H1 (cell line): ENCODE measurements at regions not wholly inside any gene's neighbourhood (a gene's known extent, or its start where the extent isn't known, plus 50 kb on each side); places are given as distances from the start of the nearest gene placed in this dataset.

Experiments
- CTCF ChIA-PET: fragments of 300-600 bp; sonication (Branson Sonifier 250); formaldehyde crosslinking; loops from one replicate; lab custom pipeline; 2021; ENCODE audit not compliant: partially characterized antibody; lab: Charles Lee
- POLR2A ChIA-PET: fragments of 300-600 bp; sonication (Branson Sonifier 250); formaldehyde crosslinking; loops from one replicate; lab custom pipeline; 2021; ENCODE audit warnings: inconsistent platforms; ENCODE audit not compliant: partially characterized antibody; lab: Charles Lee
- DNase-seq, 2 experiments: peaks; one replicate each; pipeline versions ENCODE4 v3.0.0 to v3.0.0-alpha.2; 2010 to 2022; ENCODE audit warnings: low spot score in 2 of 2, low read depth in 1 of 2, mixed read lengths in 1 of 2
- FAIRE-seq: peaks from 2 replicates; lab custom pipeline; 2011; peaks lifted over from hg19 to GRCh38; lab: Jason Lieb, UNC
- H2AFZ ChIP-seq: 2 replicates; pipeline ENCODE4 v1.8.1; 2012; ENCODE audit warnings: low read length, inconsistent platforms
- H2AK5ac ChIP-seq: 2 replicates; pipeline ENCODE4 v1.6.1; 2013; ENCODE audit warnings: low read depth, low read length
- H2BK120ac ChIP-seq: replicated peaks from 2 replicates; pipeline ENCODE3; 2013; ENCODE audit warnings: low read depth, low read length, inconsistent platforms
- H2BK12ac ChIP-seq: 2 replicates; pipeline ENCODE4 v1.6.1; 2013; ENCODE audit warnings: low read depth, low read length
- H2BK15ac ChIP-seq: 2 replicates; pipeline ENCODE4 v1.6.1; 2013; ENCODE audit warnings: low read length
- H2BK20ac ChIP-seq: 2 replicates; pipeline ENCODE4 v1.6.1; 2013; ENCODE audit warnings: low read length
- H2BK5ac ChIP-seq: 2 replicates; pipeline ENCODE4 v1.6.1; 2013; ENCODE audit warnings: low read depth, low read length
- H3K14ac ChIP-seq: 2 replicates; pipeline ENCODE4 v1.6.1; 2013; ENCODE audit warnings: inconsistent platforms; ENCODE audit not compliant: insufficient read length
- H3K18ac ChIP-seq: 2 replicates; pipeline ENCODE4 v1.6.1; 2013; ENCODE audit warnings: low read length; ENCODE audit errors: extremely low read depth
- H3K23ac ChIP-seq: 2 replicates; pipeline ENCODE4 v1.6.1; 2013; ENCODE audit warnings: inconsistent platforms; ENCODE audit not compliant: insufficient read length
- H3K23me2 ChIP-seq: 2 replicates; pipeline ENCODE4 v1.6.1; 2013; ENCODE audit warnings: low read depth, low read length
- H3K27ac ChIP-seq: 2 replicates; pipeline ENCODE4 v1.6.1; 2011; ENCODE audit warnings: low read depth, low read length, inconsistent platforms
- H3K27me3 ChIP-seq, 4 experiments: replicated peaks in 1 of 4; 1 replicate in 1 of 4; 2 replicates in 3 of 4; pipeline versions ENCODE4 v1.6.1 to v1.8.1; 2011 to 2013; ENCODE audit warnings: low read length in 3 of 4, mild to moderate bottlenecking in 3 of 4, inconsistent platforms in 2 of 4, mixed read lengths in 2 of 4, moderate library complexity in 1 of 4; ENCODE audit not compliant: control insufficient read depth in 3 of 4, insufficient read depth in 3 of 4; ENCODE audit errors: extremely low read depth in 1 of 4
- H3K36me3 ChIP-seq, 4 experiments: 2 replicates each; pipeline versions ENCODE4 v1.6.1 to v1.8.1; 2011 to 2013; ENCODE audit warnings: mild to moderate bottlenecking in 4 of 4, low read length in 3 of 4, moderate library complexity in 2 of 4, control low read depth in 1 of 4, inconsistent platforms in 1 of 4; ENCODE audit not compliant: insufficient read depth in 4 of 4, control insufficient read depth in 2 of 4
- H3K4ac ChIP-seq: replicated peaks from 2 replicates; pipeline ENCODE3; 2013; ENCODE audit warnings: low read length, low read depth, mixed read lengths, inconsistent platforms; ENCODE audit not compliant: insufficient read length
- H3K4me1 ChIP-seq, 4 experiments: replicated peaks in 1 of 4; 1 replicate in 1 of 4; 2 replicates in 3 of 4; pipeline versions ENCODE4 v1.6.1 to v1.8.1; 2011 to 2013; ENCODE audit warnings: low read length in 3 of 4, inconsistent platforms in 2 of 4, mixed read lengths in 1 of 4; ENCODE audit not compliant: insufficient read depth in 4 of 4, control insufficient read depth in 3 of 4
- H3K4me2 ChIP-seq, 2 experiments: 2 replicates each; pipeline versions ENCODE4 v1.6.1 to v1.8.1; 2011 to 2013; ENCODE audit warnings: low read depth in 2 of 2, low read length in 2 of 2, control low read depth in 1 of 2, inconsistent platforms in 1 of 2, mild to moderate bottlenecking in 1 of 2; ENCODE audit not compliant: insufficient read depth in 1 of 2
- H3K4me3 ChIP-seq, 4 experiments: fragments of 200-600, 300-600 bp in 1 of 4; sonication (generic), shearing (Covaris generic), sonication (Bioruptor Twin) in 1 of 4; 2 replicates each; pipeline versions ENCODE4 v1.5.1 to v1.8.1; 2011 to 2016; ENCODE audit warnings: low read length in 4 of 4, low read depth in 3 of 4, control low read depth in 2 of 4, inconsistent platforms in 2 of 4, mild to moderate bottlenecking in 2 of 4, mixed read lengths in 1 of 4, moderate library complexity in 1 of 4; ENCODE audit not compliant: insufficient read depth in 2 of 4; ENCODE audit errors: extremely low read depth in 1 of 4
- H3K56ac ChIP-seq: replicated peaks from 2 replicates; pipeline ENCODE3; 2013; ENCODE audit warnings: low read depth, mild to moderate bottlenecking, mixed read lengths, low read length, inconsistent platforms; ENCODE audit not compliant: insufficient read length
- H3K79me1 ChIP-seq: 2 replicates; pipeline ENCODE4 v1.6.1; 2013; ENCODE audit warnings: low read depth, low read length, control low read depth
- H3K79me2 ChIP-seq, 2 experiments: 2 replicates each; pipeline versions ENCODE4 v1.6.1 to v1.8.1; 2012 to 2013; ENCODE audit warnings: low read length in 2 of 2, mild to moderate bottlenecking in 2 of 2, inconsistent platforms in 1 of 2; ENCODE audit not compliant: insufficient read depth in 2 of 2, control insufficient read depth in 1 of 2
- H3K9ac ChIP-seq, 4 experiments: replicated peaks in 1 of 4; 1 replicate in 1 of 4; 2 replicates in 3 of 4; pipeline versions ENCODE4 v1.6.1 to v1.8.1; 2011 to 2013; ENCODE audit warnings: low read depth in 3 of 4, low read length in 3 of 4, control low read depth in 2 of 4, mild to moderate bottlenecking in 2 of 4, moderate library complexity in 2 of 4, inconsistent platforms in 1 of 4; ENCODE audit errors: extremely low read depth in 1 of 4
- H3K9me3 ChIP-seq, 2 experiments: 2 replicates each; pipeline versions ENCODE4 v1.6.1 to v1.8.1; 2012 to 2013; ENCODE audit warnings: mild to moderate bottlenecking in 2 of 2, moderate library complexity in 2 of 2, control low read depth in 1 of 2, inconsistent platforms in 1 of 2, low read depth in 1 of 2, low read length in 1 of 2, mixed read lengths in 1 of 2; ENCODE audit not compliant: insufficient read depth in 2 of 2
- H4K20me1 ChIP-seq, 2 experiments: replicated peaks in 1 of 2; 2 replicates each; pipeline versions ENCODE3 to v1.8.1; 2011 to 2013; ENCODE audit warnings: inconsistent platforms in 2 of 2, low read length in 2 of 2, mild to moderate bottlenecking in 1 of 2; ENCODE audit not compliant: insufficient read depth in 2 of 2, control insufficient read depth in 1 of 2
- H4K5ac ChIP-seq: 2 replicates; pipeline ENCODE4 v1.6.1; 2013; ENCODE audit warnings: low read length, low read depth, mixed read lengths, inconsistent platforms; ENCODE audit not compliant: insufficient read length
- H4K8ac ChIP-seq: 2 replicates; pipeline ENCODE4 v1.8.0; 2013; ENCODE audit warnings: mild to moderate bottlenecking, moderate library complexity, low read length, inconsistent platforms; ENCODE audit not compliant: insufficient read depth; ENCODE audit errors: extremely low read depth
- H4K91ac ChIP-seq: replicated peaks from 2 replicates; pipeline ENCODE3; 2013; ENCODE audit warnings: low read length, mixed read lengths, inconsistent platforms; ENCODE audit not compliant: insufficient read length
- CBX5 ChIP-seq: fragments of 300-800, 300-1000 bp; sonication (generic); IDR thresholded peaks from 2 replicates; pipeline ENCODE4 v1.7.1; 2016; ENCODE audit warnings: antibody characterized with exemption, low read length, low read depth
- CTBP2 ChIP-seq: IDR thresholded peaks from 2 replicates; pipeline ENCODE4 v1.7.0; 2011; ENCODE audit warnings: borderline replicate concordance, mild to moderate bottlenecking, moderate library complexity, mixed read lengths, low read length; ENCODE audit not compliant: insufficient read depth, insufficient read length
- FOSL1 ChIP-seq: IDR thresholded peaks from 2 replicates; pipeline ENCODE4 v1.6.1; 2011; ENCODE audit warnings: mild to moderate bottlenecking, low read depth, low read length, moderate library complexity; ENCODE audit not compliant: insufficient read depth
- RAD21 ChIP-seq, 2 experiments: IDR thresholded peaks in 1 of 2; conservative IDR thresholded peaks in 1 of 2; 2 replicates each; pipeline ENCODE4 v1.6.1; 2011; ENCODE audit warnings: low read depth in 2 of 2, low read length in 2 of 2, improper control_type of control experiment in 1 of 2, inconsistent platforms in 1 of 2, mild to moderate bottlenecking in 1 of 2, moderate library complexity in 1 of 2
- SIRT6 ChIP-seq: IDR thresholded peaks from one replicate; pipeline ENCODE4 v1.7.1; 2012; ENCODE audit warnings: low read length, inconsistent platforms
- SIX5 ChIP-seq: IDR thresholded peaks from 2 replicates; pipeline ENCODE4 v1.6.1; 2011; ENCODE audit warnings: mild to moderate bottlenecking, low read depth, low read length
- YY1 ChIP-seq: IDR thresholded peaks from 2 replicates; pipeline ENCODE4 v1.6.1; 2011; ENCODE audit warnings: low read depth, mild to moderate bottlenecking, low read length
- WGBS, 2 experiments: shearing (Covaris generic) in 1 of 2; methylation state at CpG; one replicate each; pipeline versions ENCODE4 v1.1.6 to v1.1.7; 2013 to 2015; ENCODE audit warnings: low lambda C conversion rate in 2 of 2, mixed read lengths in 2 of 2, inconsistent platforms in 1 of 2, low coverage in 1 of 2, missing lambda C conversion rate in 1 of 2; ENCODE audit not compliant: insufficient replicate concordance in 2 of 2, insufficient coverage in 1 of 2, insufficient read length in 1 of 2; ENCODE audit errors: extremely low coverage in 1 of 2, missing lambda C conversion rate in 1 of 2; 5-methylcytosine and 5-hydroxymethylcytosine counted together

- POLR2A ChIA-PET, result no interaction called here
- CTCF ChIA-PET, result no interaction called here
- Histone ChIP-seq H3K27me3 (no peaks in the 10 kb centered on the region; a peak in 1 of 7 replicates), H2BK15ac (no peak overlapping the region), H3K9me3 (no peaks in the 10 kb centered on the region), H3K14ac (no peak overlapping the region), H3K4ac (no peak overlapping the region), H4K20me1 (no peaks in the 10 kb centered on the region), H4K5ac (no peak overlapping the region), H3K9ac (no peak overlapping the region), H3K4me1 (peaks cover 0 to 6% (median 0%) of the 10 kb centered on the region in 4 experiments; a peak in 1 of 7 replicates), H2BK12ac (no peak overlapping the region), H2AK5ac (no peak overlapping the region), H3K23ac (no peak overlapping the region), H4K91ac (no peak overlapping the region), H2BK20ac (no peak overlapping the region), H3K4me2 (no peak overlapping the region), H3K36me3 (no peaks in the 10 kb centered on the region), H4K8ac (no peak overlapping the region), H3K18ac (no peak overlapping the region), H3K79me1 (peaks cover 2% of the 10 kb centered on the region; the same call in 1 of the 2 replicates), H3K4me3 (no peak overlapping the region), H3K56ac (no peak overlapping the region), H3K27ac (no peak overlapping the region), H3K79me2 (no peaks in the 10 kb centered on the region), H3K23me2 (no peaks in the 10 kb centered on the region), H2BK5ac (no peak overlapping the region), H2BK120ac (no peak overlapping the region), H2AFZ (no peak overlapping the region)
- 92% methylated on average over 1 of the region's 1 CpG; no CpG with 5 or more reads in 1 of the 2 experiments for WGBS, 2 experiments
- FAIRE-seq, result no peak
- DNase-seq, result no peak
- TF ChIP-seq SIRT6, result no peak
- TF ChIP-seq CBX5, result no peak
- no peak for TF ChIP-seq SIX5
- no peak for TF ChIP-seq FOSL1
- TF ChIP-seq YY1, result no peak
- no peak for TF ChIP-seq CTBP2
- TF ChIP-seq RAD21 (IDR thresholded peaks at IDR 0.05 in 1 of 2, conservative IDR thresholded peaks at IDR 0.05 in 1 of 2; ENCODE audit: low read depth in 2 of 2, low read length in 2 of 2), result no peak
Measured at GRCh38 chr15:62488387-62488786, 323.3 kb upstream of the C2CD4B start.
